HG02763 (cell line): ENCODE measurements at regions not wholly inside any gene's neighbourhood (a gene's known extent, or its start where the extent isn't known, plus 50 kb on each side); places are given as distances from the start of the nearest gene placed in this dataset.
"Not testable (repeated sequence)": the region's sequence is repeated elsewhere in the genome, so short reads cannot be mapped to it uniquely, and the experiment has no call there.

Experiments
- ATAC-seq: cut with Tn5 transposase; IDR thresholded peaks from one replicate; pipeline ENCODE4 v1.9.1; 2021; ENCODE audit warnings: mild to moderate bottlenecking, moderate library complexity; ENCODE audit not compliant: unreplicated experiment

DNA sequence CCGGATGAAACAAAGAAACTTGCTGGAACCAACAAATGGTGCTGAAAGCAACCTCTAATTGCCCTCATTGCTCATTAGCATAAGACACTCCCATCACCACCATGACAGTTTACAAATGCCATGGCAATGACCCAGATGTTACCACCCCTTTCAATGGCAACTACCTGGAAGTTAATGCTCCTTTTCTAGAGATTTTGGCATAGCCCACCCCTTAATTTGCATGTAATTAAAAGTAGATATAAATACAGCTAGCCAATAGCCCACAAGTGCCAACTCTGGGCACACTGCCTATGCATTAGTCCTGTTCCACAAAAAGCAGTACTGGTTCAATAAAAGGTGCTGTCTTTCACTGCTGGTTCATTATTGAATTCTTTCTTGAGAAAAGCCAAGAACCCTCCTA lies 410.3 kb upstream of the PPP1R2C start:
- no peak for ATAC-seq

DNA sequence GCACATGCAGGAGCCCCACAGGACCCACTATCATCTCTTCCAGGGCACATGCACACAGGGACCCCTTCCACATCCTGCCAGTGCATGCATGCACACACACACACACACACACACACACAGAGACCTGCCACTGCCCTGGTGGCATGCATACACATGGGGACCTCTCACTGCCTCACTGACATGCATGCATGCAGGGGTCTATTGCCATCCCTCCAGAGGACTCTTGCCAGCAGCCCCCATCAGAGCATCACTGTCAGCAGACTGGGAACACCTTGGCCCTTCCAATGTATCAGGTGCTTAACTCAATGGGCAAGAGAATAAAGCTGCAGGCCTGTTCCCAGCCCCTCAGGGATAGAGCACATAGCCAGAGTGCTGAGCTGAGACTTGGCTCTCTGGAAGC lies 433.6 kb upstream of the PPP1R2C start:
- ATAC-seq = no peak

DNA sequence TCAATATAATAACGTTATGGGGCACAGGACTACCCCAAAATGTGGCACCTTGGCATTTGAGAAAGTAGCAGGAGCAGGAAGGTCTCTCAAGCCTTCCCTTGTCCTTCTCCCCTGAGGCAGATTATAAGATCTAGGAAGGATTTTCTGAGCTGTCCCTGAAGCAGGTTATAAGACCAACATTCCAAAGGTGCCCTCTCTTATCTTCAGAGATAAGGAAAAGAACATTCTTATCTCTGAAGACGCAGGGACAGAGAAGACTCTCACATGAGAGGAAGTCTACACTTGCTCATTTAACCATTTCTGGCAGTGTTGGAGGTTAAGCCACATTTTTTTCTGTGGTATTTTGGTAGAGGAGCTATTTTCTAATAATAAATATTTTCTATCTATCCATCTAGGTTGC lies 437.9 kb upstream of the MAOA start:
- no peak for ATAC-seq

DNA sequence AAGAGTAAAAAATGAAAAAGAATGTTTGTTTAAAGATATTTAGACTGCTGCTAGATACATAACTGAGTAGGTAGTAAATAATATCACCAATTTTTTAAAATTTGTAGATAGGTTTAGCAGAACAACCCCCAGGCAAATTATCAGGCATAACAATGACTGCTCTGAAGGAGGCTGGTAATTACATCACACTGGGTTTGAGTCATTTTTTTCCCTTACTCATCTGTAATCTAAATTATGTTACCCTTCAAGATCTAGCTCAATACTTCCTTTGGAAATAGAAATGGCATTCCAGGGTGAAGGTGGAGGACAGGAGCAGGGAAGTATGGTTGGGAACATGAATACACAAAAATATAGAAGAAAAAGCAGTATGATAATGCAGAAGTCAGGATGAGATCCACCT lies 431.6 kb upstream of the MAOA start:
- ATAC-seq = no peak

DNA sequence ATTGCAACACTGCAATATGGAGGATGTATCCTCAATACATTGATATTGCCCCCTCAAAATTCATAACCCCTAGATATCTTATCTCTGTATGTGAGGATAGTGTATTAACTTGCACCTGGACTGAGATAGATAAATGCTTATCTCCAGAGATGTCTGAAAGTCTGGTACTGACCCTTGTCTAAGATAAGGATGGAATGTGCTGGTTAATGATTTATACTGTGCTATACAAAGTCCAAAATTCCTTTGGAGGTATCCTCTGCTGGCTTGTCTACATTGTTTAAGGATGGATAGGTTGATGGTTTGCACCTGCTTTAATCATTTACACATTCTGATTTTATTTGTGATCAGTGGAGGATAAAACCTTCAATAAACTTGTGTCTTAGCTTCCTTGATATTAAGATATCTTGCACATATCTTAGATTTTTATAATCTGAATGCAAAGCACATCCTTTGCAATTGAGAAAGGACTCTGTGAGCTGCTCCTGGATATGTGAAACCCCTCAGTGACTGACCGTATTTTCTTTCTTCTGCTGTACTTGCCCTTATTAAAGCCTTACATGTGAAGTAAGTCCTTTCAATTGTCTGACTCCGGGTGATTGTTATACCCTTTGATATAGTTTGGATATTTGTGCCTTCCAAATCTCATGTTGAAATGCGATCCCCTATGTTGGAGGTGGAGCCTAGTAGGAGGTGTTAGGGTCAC lies 430.3 kb upstream of the MAOA start:
- no peak for ATAC-seq

DNA sequence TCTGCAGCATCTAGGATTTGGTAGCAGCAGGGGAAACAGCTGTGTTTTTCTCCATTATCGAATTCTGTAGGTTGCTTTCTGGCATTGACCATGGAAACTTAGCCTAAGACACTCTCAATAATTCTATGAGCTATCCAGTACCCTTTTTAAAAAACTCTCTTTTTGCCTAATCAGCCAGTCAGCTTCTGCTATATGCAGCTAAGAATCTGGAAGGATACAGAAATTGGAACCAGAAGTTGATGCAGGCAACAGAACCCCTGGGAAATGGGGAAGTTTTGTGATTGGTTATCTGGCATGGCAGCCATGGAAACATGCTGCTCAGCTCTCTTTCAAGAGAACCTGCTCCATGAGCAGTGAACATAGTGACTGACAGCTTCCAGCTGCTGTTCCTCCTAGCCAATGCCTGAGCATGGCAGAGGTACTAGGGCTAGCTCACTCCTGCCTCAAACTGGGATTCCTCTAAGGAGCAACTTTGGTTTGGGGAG lies 417.6 kb upstream of the MAOA start:
- no peak for ATAC-seq

DNA sequence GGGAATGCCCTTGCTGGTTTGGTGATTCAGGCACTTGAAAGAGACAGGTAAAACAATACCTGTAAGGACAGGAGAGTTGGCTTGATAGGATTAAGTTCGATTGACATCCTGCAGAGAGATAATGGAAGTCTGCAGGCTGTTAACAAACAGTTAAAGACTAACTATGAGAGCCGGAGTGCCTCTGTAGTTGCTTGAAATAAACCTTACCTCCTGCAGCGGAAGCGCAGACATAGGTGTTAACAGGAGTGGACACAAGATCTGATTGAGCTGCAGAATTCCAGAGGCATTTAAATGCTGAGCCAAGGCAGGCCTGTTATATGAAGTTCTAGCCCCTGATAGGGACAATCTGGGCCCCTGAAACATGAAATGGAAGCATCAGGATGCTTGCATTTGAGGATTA lies 416.7 kb upstream of the MAOA start:
- ATAC-seq = no peak

DNA sequence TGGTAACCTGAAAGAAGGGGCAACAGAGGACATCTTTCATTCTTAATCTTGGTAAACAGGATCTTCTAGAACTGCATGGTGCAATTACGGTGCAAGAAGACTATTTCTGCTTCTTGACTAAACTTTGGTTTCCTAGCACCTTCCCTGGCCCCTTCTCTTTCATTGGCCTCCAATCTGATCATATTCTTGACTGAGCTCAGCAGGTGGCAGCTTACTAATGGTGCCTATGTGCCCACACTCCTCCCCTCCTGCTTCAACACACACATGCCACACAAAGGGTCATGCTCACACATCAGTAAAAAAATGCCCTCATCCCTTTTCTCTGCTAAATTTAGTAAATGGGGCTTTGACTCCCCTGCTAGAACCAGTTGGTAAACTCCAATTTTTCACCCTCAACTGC lies 400.5 kb upstream of the MAOA start:
- ATAC-seq = no peak

DNA sequence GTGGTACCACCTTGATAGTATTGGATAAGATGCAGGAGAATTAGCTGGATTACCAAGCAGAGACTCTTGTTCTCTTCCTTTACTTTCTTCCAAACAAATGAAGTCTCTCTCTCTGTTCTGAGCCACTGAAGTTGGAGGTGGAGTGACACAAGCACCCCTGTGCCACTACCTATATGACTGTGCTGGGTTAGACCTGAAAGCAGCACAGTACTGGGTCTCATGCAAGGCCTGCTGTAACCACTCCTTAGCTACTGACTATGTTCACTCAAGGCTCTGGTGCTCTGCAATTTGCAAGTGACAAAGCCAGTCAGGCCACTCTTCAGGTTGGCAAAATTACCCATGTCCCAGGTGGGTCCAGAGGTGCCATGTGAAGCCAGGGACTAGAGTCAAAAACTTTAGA lies 389.6 kb upstream of the MAOA start:
- no peak for ATAC-seq

DNA sequence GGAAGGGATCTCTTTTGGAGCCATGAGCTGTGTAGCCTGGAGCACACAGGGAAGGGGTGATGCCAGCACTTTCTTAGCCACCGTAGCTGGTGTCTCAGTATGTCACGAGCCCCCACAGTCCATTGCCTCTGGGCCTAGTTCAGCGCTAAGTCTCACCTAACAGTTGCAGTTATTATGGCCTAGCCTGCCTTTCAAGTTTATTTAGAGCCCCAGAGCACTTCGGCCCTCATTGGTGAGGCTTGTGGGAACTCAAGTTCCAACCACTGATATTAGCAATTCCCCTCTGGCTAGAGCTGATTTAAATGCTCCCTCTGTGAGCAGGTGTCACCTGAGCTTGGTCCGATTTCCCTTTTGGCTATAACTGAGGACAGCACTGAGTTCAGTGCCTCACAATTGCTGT lies 388.4 kb upstream of the MAOA start:
- ATAC-seq = no peak

DNA sequence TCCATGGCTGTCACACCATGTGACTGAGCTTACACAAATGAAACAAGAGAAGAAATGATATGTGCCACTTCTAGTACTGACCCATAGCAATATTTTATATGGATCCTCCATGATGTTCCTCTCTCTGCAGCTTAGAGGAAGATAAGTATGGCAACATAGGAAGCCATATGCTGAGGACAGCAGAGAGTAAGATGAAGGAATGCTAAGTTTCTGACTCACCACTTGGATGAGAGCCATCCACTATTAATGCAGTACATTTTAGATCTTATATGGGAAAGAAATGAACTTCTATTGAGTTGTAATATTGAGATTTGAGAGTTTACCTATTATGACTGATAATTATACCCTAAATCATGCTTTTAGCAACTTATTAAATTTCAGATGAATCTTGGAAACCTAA lies 386.9 kb upstream of the MAOA start:
- ATAC-seq = no peak

DNA sequence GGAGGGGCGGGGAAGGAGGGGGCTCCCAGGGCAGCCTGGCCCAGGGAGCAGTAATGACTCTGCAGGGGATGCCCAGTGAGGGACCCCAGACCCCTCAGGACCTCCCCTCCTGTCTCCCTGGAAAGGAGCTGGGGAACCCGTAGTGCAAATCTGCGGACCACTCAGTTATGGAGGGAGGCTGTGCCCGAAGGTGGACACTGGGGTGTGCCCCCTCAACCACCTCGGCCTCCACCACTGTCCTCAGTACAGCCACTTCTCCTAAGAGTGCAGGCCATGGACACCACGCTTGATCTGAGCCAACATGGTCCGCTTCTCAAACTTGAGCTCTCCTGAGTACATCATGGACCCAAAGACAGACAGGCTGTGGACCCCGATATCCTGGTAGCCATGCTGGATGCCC lies 378.2 kb upstream of the MAOA start:
- ATAC-seq = no peak

DNA sequence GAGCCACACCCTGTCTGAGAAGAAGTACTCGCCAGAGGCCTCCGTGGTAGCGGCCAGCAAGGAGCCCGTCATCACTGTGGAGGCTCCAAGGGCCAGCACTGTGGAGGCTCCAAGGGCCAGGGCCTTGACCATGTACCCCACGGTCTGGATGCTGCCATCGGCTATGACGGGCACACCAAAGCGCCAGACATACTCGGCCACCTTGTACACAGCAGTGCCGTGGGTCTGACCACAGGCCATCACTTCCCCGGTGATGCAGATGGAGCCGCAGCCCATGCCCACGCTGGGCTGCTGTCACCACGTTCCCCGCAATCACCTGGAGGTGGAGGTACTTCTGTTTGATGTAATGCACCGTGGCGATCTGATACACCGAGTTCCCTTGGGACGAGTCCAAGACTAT lies 377.7 kb upstream of the MAOA start:
- ATAC-seq = no peak

DNA sequence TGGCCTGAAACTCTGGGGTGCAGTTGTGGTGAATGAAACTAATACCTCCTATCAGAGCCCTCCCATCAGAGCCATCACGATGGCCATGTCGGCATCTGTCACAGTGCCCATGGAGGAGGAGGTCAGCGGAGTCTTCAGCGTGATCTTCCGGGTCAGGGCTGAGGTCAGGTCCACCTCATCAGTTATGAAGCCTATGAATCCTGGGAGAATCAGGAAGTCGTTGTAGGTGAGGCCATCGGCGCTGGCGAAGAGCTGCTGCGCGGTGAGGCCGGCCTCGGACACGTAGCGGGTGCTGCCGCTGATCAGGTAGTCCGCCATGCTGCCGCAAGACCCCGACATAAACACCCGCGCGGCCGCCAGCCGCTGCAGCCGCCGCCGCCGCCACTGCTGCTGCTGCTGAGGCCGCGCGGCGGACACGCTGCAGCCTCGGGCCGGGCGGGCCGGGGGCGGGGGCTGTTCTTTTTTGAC lies 376.7 kb upstream of the MAOA start:
- no peak for ATAC-seq

DNA sequence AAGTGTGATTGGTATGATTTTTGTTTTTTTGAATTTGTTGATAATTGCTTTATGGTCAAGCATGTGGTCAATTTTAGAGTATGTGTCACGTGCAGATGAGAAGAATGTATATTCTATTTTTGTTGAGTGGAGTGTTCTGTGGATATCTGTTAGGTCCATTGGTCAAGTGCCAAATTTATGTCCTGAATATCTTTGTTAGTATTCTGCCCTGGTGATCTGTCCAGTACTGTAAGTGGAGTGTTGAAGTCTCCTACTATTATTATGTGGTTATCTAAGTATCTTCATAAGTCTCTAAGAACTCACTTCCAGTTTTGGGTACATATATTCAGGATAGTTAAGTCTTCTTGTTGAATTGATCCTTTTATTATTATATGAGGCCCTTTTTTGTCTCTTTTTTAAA lies 372.9 kb upstream of the MAOA start:
- ATAC-seq = no peak

DNA sequence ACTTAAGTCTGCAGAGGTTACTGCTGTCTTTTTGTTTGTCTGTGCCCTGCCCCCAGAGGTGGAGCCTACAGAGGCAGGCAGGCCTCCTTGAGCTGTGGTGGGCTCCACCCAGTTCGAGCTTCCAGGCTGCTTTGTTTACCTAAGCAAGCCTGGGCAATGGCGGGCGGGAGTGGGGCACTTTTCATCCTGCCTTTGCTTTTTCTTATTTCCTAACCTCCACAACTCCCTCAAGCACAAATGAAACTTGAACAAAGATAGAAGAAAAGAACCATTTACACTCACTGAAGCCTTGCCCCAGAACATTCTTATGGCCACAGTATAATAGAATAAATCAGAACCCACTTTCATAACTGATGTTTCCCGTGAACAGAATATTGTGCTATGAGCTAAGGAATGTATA lies 344.5 kb upstream of the MAOA start:
- ATAC-seq = not testable (repeated sequence)

DNA sequence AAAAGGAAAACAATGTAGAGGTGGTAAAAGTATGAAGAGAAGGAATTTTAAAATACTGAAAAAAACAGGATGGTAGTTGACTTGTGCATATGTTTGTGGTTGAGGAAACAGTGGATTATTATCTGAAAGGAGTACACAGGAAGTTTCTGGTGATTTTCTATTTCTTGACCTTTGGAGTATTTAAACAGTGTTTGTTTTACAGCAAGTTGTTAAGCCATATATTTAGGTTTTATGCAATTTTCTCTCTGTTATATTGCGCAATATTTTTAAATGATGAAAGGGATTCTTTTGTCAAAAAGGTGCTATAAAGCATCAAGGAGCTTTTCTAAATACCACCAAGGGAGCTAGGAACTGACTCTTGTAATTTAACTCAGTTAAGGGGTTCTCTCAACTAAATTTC lies 343.1 kb upstream of the MAOA start:
- ATAC-seq = no peak

DNA sequence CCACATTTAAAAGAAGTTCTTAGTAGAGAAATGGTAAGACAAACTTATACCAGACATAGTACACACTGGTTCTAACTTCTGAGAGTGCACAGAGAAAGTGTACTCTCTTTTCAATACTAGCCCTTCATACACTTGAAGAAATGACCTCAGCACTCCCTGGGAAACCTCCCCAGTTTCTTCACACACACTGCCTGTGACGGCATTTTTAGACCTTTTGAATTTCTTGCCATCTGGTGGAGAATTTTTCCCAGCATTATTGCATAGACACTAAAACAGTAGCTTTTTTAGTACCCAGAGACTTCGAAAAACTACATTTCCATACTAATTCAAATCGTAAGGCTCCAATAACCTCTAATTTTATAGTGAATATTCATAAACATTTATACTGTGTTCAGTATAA lies 341.6 kb upstream of the MAOA start:
- no peak for ATAC-seq

DNA sequence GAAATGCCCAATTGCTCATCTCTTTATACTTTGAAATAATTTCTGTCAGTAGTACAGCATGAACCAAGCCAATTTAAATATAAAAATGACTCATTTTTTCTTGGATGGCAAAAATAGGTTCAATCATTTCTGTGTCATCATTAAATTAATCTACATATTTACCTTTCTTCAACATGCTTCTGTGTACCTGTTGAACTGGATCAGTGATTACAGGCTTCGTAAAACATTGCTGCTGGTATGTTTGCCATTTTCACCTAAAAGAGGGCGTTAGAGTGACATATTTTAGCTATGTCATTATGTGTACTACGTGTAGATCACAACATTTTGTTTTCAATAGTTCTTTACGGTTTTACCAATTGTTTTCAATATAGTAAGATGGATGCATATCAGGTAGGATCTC lies 340.5 kb upstream of the MAOA start:
- no peak for ATAC-seq

DNA sequence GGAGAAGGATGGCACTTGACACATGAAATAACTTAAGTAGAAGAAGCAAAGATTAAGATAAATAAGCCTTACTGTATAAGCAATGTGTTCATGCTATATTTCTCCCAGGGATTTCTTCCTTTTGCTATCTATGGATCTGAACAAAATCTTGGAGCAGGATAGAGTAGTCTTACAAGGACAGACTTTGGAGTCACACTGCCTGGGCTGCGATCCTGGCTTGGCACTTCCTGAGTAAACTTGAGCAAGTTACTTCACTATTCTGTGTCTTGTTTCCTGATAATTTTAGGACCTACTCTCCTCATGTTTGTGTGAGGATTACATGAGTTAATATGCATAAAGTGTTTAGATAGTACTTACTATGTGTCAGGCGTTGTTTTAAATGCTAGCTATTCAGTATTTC lies 340.0 kb upstream of the MAOA start:
- ATAC-seq = no peak

DNA sequence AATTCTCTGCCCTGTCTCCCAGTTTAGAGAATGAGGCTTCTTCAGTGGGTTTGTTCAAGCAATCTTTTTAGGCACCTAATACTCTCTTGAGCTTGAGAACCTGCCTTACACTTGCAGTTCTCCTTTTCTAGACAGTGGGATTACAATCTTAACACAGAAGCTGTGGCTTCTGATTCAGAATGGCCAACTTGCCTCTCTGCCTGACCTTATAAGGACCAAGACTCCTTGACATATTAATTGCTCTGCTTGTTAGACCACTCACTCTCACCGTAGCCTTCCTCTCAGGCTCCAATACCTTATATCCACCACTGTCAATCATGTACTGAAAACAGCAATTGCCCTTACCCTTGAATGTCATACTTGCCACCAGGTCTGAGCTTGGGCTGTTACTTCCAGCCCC lies 338.7 kb upstream of the MAOA start:
- no peak for ATAC-seq

DNA sequence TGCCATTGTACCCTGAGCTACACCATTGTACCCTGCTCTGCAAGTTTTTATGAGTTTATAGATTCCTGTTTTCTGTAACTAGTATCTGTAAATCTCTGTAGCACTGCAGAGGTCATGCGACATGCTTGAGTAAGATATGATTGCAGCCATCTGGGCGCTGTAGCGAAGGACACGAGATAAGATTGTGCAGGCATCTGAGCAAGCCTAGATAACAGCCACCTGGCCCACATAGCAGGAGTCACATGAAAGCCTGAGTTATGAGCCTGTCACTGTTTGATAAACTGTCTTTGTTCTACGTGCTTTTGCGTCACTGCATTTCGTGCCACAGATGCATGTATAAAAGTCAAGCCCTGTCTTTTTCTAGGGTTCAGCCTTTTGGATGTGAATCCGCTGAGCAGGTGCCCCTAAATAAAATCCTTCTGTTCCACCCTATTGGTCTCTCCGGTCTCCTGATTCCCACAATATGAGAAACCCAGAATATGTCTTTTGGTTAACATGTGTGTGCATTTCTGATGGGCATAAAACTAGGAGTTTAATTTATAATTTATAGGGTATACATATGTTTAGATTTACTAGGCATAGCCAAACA lies 327.6 kb upstream of the MAOA start:
- ATAC-seq = no peak

DNA sequence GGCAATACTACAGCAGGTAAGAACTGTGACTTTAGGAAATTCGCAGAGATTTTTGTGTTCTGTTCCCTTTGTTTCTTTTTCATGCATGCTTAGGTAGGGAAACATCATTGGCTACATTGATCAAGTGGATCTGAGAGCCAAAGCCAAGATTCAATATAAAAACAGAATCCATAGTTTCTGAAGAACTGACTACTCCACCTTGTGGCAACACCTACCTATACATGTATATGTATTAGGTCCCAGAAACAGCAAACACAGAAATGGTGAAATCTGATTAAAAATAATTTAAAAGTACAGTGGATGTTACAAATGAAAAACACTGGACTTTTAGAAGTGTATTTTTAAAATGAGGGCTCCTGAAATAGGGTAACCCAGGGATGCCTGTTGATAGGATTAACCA lies 322.6 kb upstream of the MAOA start:
- no peak for ATAC-seq
